NCI-H82 treated with DMSO at 0.1 percent for 48 hours (cell line): ENCODE measurements at regions not wholly inside any gene's neighbourhood (a gene's known extent, or its start where the extent isn't known, plus 50 kb on each side); places are given as distances from the start of the nearest gene placed in this dataset.

ENCODE experiments used
- DNase-seq: peaks from one replicate; lab custom pipeline; 2025; ENCODE audit not compliant: unreplicated experiment; lab: John Stamatoyannopoulos, UW

DNA sequence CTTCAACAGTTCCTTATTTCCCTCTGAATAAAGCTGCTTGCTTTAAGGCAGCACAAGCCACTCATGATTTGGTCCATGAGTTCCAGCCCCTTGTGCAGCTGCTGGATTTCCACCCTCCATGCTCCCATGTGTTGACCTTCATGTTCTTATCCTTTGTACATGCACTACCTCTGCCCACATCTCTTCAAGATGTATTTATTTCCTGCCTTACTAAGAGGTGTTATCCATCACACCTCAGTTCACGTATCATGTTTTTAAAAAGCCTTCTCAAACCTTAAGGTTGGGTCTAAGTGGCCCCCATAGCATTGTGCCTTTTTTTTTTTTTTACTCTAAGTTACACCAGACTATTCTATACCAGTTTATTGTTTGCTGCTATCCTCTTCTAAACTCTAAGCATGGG is 107.7 kb downstream of the SIPA1L2 start:
- no peak for DNase-seq

DNA sequence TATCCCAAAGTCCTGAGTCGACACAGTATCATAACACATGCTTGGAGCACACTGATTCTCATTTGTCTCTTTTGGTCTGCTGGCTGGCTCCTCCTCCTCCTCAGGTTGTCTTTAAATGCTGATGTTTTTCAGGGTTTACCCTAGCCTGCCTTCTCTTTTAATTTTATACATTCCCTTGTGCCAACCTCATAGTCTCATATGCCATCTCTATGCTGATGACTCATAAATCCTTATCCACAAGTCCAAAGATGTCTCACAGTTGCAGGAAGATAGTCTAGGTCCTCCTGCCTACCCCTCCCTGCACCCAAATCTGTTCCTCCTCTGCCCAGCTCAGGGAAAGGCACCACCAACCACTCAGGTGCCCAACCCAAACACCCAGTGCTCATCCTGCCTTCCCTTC is 108.3 kb downstream of the SIPA1L2 start:
- DNase-seq = no peak

DNA sequence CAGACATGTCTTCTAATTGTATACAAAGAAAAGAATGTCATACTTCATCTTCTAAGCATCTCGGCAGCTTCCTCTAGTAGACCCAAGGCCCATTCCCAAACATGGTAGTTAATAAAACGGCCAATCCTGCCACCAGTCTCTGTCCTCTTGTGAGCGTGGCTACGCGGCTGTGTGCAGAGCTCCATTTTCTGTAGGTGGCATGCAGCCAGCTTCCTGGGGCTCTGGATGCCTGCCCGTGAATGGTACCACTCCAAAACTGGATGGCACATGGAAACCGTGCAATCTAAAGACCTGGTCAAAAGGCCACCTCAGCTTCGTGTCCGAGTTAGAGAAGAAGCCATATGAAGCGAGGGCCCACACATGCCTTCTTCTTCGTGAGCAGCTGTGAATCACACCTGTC is 110.7 kb downstream of the SIPA1L2 start:
- DNase-seq = no peak

DNA sequence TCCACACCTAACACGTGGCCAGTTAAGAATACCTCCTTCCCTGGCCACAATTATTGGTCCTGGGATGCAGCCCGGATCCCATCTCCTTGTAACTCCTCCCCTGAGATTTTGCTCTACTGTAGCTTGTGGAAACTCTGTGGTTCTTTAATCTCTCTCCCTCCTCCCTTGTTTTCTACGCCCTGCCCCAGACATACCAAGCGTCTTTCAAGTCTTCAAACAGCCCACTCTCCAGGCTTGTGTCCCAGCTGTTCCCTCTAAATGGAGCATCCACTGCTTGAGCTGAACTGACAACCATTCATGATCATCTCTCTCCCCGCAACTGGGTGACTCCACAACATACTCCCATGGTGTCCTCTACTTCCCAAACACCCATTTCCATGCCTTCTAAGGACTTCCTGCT is 111.6 kb downstream of the SIPA1L2 start:
- DNase-seq = no peak

DNA sequence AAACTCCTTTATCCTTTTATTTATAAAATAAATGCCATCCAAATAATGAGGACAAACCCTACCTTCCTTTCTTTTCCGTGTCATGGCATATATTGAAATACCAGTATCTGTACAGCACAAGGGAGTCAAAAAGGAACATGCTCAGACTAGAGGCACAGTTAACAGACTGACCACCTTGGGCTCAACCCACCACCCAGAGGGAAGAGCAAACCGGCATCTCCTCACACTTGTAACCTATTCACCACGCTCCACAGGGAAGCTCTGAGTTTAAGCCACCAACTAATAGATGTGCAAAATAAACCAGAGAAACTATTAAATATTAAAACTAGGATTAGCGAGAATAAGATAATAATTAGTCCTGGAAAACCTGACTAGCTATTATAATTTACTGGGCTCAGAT is 112.7 kb downstream of the SIPA1L2 start:
- no peak for DNase-seq

DNA sequence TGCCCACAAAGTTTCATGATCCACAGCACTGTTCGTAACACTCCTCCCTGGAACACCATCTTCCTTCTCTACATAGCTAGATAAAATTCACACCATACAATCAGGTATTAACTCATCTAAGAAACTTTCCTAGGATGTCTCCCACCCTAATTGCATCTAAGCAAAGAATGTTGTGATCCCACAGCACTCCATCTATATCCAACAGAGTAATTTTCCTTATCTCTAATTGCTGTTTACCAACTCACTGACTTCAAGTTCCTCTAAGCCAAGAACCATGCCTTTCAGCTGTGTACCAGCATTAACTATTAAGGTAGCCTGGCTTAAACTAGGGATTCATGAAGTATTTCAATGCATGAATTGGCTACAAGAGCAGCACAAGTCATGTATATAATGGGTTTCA is 114.2 kb downstream of the SIPA1L2 start:
- DNase-seq = no peak

DNA sequence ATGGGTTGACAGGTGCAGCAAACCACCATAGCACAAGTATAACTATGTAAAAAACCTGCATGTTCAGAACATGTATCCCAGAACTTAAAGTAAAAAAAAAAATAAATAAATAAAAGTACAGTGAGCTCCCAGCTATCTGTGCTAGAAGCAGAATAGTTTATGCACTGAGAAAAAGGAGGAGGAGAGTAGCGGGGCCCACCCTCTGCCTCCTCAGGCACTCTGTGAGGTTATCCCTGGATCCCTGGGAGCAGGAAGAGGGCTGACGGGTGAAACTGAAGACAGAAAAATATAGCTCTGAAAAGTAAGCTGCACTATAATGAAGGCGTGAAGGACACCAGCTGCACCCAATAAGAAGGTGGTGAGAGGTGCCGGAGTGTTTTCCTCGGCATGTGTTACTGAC is 117.2 kb downstream of the SIPA1L2 start:
- DNase-seq = no peak

DNA sequence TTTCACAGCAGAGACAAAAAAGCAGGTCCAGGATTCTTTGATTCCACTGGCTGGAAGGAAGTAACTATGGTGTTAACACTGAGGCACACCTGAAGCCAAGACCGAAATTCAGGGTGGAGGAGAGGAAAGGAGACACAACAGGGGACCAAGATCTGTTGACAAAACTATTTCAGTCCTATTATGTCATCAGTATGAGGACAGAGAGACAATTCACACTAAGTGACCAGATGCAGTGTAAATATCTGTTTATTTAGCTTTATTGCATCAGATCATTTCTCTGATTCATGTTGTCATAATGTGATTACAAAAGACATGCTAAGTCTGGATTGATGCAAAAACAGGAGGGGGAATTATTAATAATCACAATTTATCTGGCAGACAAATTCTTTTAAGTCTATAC is 118.8 kb downstream of the SIPA1L2 start:
- DNase-seq = no peak

DNA sequence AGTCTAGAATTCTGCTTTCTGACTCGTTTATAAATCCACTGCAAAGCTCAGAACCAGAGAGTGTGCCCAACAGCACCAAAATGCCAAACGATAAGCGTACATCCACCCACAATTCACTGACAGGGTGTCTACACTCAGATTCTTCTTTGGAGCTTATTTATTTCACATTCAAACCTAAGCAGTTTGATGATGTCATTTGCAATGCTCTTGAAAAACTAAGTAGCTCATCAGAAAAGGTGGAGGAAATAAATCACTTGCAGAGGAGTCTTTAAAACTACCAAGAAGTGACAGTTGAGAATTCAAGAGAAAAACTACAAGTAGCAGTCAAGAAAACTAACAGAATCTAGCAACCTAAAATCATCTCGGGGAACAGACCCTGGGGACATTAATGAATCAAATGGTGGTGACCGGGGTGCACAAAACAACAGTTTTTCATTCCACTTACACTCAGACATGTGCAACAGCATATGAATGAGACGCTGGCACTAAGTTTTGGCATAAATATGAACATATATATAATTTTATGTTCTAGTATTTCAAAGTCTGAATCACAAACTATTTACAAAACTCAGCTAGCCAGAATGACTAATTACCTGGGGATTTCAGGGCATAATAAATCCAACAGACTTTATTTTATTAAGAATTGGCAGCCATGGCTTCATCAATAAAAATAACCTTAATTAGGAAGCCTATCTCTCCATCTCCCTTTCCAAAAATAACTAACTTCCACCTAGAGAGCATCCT is 119.4 kb downstream of the SIPA1L2 start:
- DNase-seq = no peak

DNA sequence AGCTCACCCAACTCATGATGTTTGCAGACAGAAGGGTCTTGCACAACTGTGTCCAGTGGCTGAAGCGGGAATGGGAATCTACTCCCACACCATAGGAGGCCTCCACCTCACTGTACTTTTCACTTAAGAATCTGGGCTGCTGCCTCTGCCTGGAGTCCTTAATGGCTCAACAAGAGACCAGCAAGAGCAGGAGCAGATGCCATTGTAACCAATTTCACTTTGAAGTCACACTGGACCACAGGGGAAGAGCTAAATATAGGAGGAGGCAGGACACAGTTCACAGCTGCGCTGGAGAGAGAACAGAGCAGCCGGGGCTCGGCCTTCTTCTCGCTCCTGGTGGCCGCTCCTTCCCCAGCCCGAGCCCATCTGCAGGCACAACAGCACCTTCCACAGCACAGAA is 120.4 kb downstream of the SIPA1L2 start:
- DNase-seq = no peak

DNA sequence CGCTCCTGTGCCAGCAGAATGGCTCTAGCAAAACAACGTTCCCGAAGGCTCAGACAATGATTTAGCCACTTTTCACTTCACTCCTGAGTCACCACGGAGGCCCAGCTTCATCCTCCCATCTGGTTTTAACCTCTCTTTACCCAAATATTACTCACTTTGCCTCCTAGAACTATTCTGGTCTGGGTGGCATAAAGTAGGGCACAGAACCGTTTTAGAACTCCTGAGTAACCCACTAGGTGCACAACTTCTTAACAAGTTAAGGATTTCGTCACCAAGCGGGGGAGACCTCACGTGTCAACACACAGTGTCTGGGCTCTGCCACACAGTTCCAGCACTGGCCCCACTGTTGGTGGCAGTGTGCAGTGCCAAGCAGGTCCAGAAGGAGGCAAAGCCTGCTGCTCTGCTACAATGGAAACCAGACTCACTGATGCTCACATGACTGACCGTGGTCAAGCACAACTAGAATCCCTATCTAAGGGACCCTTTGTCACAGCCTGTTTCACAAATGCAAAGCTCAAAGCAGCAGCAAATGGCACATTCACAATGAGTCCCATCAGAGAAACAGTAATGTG is 121.7 kb downstream of the SIPA1L2 start:
- DNase-seq = no peak

DNA sequence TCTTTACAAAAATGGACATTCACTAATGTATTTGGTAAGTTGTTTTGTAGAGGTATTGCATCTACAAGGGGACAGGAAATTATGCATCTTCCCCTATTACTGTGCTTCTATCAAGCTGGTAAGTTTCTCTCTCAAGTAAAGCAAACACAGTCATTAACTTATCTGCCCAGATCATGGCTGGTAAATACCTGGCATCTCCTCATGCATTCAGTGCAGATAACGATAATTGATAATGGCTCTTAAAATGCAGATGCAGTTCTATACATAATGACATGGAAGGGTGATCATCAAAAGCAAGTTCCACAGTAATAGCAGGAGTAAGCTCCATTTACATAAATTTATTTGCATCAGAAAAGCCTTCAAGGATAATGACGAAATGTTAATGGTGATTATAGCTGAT is 122.4 kb downstream of the SIPA1L2 start:
- no peak for DNase-seq

DNA sequence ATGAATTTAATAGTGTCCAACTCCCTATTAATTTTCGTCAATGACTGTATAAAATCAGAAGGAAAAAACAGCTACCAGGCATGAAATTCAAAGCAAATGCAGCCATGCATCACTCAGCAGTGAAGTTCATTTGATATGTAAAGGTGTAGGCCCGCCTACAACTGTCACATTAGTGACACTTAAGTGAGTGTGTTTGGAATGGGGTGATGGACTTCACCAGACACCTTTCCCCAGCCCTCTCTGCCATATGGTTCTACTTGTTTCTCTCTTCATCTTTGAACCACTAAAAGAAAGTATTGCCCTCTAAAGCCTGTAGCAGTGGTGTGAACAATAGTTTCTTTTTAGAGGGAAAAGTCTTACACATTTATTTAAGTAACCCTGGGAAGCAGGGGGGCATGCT is 124.0 kb downstream of the SIPA1L2 start:
- no peak for DNase-seq

DNA sequence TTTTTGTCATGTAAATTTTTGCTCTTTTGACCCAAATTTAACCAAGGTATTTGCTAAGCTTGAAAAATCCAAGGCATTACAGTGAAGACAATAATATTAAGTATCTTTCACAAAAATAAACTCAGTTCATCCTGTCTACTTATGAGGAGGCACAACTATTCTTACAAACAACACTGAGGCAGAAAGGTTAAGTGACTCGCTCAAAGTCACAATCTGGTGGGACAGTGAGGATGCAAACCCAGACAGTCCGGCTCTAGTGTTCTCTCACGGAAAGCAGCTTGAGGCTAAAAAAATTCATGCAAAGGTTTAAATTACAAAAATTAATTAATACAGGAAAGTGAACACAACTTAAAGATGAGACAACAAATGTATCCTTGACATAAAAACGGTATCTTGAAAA is 125.3 kb downstream of the SIPA1L2 start:
- no peak for DNase-seq

DNA sequence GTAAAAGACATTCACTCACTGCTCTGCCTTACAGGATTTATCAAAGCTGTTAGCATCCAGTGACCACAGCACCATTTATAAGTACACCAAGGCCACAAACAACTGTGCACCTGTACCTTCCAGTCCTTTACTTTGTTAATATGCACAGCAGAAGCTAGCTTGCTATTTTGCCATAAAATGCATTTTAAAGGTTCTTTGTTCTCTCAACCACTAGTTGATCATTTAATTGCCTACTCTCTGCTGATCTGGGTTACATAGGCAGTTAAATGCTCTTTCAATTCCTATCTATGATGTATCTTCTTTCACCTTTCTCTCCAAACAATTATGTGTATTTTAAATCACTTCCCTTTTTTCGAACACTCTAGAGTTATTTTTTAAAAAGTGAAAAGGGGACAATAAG is 126.4 kb downstream of the SIPA1L2 start:
- no peak for DNase-seq

DNA sequence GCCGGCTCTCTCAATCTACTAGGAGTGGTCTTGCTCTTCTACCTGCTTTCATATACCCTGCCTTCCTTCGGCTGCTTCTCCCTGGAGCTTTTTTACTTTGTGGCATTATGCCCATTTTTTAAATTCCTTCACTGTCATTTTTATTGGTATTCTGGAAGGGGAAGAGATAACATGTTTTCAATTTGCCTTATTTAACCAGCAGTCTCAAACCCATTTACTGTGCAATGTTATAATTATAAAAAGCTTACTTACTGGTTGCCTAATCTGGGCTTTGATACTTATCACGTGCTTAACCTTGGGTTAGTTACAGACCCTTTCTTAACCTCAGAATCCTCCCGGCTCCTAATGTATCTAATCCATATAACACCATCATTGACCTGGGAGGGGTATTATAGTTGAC is 128.1 kb downstream of the SIPA1L2 start:
- peak; percentile 45 for DNase-seq

DNA sequence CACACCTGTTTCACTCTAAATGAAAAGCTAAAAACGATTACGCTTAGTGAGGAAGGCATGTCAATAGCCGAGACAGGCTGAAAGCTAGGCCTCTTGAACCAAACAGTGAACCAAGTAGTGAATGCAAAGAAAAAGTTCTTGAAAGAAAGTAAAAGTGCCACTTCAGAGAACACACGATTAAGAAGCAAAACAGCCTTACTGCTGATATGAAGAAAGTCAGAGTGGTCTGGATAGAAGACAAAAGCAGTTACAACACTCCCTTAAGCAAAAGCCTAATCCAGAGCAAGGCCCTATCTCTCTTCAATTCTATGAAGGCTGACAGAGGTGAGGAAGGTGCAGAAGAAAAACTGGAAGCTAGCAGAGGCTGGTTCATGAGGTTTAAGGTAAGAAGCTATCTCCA is 130.7 kb downstream of the SIPA1L2 start:
- DNase-seq = no peak

DNA sequence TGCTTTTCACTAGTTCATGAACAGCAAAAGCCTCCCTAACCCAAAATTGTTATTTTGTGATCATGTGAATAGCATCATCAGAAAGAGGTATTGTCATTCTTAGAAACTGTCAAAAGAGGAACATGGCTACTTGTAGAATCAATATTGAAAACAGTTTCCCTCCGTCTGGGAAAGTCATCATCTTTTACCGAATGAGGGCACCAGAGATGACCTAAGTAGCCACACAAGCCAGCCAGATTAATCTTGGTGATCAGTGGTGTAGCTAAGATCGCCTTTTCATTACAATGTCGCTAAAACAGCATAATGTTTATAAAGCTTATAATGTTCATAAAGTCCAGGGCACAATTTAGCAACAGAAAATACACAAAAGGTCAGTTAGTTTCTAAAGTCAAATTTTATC is 136.1 kb downstream of the SIPA1L2 start:
- no peak for DNase-seq

DNA sequence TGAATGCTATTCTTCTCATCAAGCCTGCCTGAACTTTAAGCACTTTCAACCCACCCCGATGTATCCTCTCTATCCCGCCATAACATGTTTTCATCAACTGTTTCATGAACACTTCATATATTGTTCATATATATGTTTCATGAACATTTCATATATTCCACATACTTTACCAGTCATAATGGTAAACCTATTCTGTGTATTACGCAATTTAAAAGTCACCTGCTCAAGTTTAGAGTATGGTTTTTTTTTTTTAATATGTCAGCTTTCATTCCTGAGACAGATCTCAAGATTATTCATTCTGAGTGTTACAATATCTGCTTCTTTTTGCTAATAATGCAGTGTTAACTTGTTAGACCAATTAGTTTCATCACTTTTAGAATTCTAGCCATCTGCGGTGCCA is 140.7 kb downstream of the SIPA1L2 start:
- DNase-seq = no peak

DNA sequence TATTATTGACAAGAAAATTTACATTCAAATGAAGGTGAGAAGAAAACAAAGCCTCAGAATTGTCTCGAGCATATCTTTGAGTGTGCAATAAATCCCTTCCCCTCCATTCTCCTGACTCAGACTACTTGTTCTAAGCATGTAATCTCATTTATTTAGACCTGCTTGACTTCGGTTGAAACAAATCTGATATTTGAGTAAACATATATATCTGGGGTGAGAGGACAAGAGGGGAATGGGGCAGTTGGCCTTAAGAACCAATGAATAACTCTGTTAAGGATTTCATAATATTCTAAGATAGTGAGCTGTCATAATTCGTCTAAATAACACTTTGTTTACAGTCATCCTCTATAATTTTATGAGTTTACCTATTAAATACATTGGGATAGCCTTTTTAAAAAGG is 142.7 kb downstream of the SIPA1L2 start:
- no peak for DNase-seq

DNA sequence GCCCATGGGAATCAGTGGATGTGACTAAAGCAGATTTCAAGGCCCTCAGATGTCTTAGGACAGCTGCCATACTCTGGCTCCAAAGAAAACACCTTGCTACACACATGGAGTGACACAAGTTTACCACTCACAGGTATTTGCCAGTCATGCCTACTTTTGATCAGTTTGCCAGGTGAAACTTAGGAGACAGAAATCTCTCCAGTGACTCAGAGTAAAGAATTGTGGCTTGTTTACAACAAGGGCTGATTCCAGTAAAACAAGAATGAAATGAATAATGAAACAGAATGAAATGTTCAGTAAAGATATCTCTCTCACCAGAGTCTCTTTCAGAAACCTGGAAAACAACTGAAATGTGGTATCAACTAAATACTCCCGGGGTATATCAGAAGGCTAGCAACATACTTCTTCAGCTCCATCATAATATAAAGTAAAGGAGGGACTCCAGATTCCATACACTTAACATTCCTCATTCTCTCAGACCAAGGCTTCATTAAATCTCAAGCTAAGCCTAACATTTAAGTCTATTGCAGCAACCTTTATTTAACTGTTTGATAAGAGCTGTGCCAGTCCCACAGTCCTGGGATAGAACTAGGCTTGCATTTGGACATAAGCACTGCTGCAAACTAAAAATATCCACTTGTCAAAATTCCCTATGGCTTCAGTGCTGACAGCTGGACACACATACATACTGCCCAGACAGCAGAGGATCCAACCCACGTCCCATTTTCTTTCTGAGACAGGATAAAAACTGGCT is 143.3 kb downstream of the SIPA1L2 start:
- no peak for DNase-seq

DNA sequence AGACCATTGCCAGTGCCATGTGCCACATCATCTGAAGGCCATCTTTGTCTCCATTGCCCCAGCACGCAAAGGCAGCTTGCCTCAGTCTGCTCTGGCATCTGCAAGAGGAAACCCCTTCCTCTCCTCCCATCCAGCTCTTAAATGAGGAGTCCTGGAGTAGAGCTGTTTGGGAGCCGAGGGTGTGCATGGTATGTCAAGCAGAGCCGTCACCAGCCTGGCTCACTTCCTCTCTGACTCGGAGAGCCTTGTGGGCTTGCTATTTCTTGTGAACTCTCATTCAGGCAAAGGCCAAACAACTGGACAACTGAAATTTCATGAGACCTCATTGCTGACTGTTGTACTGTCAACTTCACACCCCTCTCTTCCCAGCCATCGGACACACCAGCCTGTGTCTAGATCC is 143.9 kb downstream of the SIPA1L2 start:
- no peak for DNase-seq
